CD14-positive monocyte (primary cell): ENCODE measurements at regions not wholly inside any gene's neighbourhood (a gene's known extent, or its start where the extent isn't known, plus 50 kb on each side); places are given as distances from the start of the nearest gene placed in this dataset.
"Not testable (repeated sequence)": the region's sequence is repeated elsewhere in the genome, so short reads cannot be mapped to it uniquely, and the experiment has no call there.

Source experiments
- DNase-seq, 3 donors: peaks; one replicate each; pipeline ENCODE4 v3.0.0-alpha.2; 2011 to 2022
- H2AFZ ChIP-seq: 2 replicates; pipeline ENCODE4 v1.6.0; 2012; ENCODE audit warnings: mild to moderate bottlenecking, low read depth, low read length, inconsistent platforms; ENCODE audit not compliant: insufficient read depth, poor library complexity, severe bottlenecking
- H3K27ac ChIP-seq, 2 donors: 1 replicate in 1 of 2; 2 replicates in 1 of 2; pipeline ENCODE4 v1.5.1; 2012 to 2013; ENCODE audit warnings: low read length in 2 of 2, control low read depth in 1 of 2, inconsistent platforms in 1 of 2, low read depth in 1 of 2, mild to moderate bottlenecking in 1 of 2
- H3K27me3 ChIP-seq, 2 donors: one replicate each; pipeline versions ENCODE4 v1.6.0 to v1.6.1; 2011 to 2013; ENCODE audit warnings: low read length in 2 of 2; ENCODE audit not compliant: control insufficient read depth in 2 of 2, insufficient read depth in 2 of 2
- H3K36me3 ChIP-seq, 2 donors: replicated peaks in 1 of 2; 1 replicate in 1 of 2; 2 replicates in 1 of 2; pipeline versions ENCODE4 v1.5.1 to v1.6.1; 2012 to 2013; ENCODE audit warnings: low read length in 2 of 2, control low read depth in 1 of 2, inconsistent platforms in 1 of 2, mild to moderate bottlenecking in 1 of 2; ENCODE audit not compliant: insufficient read depth in 2 of 2, control insufficient read depth in 1 of 2
- H3K4me1 ChIP-seq, 2 donors: 1 replicate in 1 of 2; 2 replicates in 1 of 2; pipeline versions ENCODE4 v1.5.1 to v1.6.1; 2012 to 2013; ENCODE audit warnings: low read length in 2 of 2, control low read depth in 1 of 2, inconsistent platforms in 1 of 2, mild to moderate bottlenecking in 1 of 2, moderate library complexity in 1 of 2; ENCODE audit not compliant: insufficient read depth in 2 of 2, control insufficient read depth in 1 of 2
- H3K4me2 ChIP-seq: replicated peaks from 2 replicates; pipeline ENCODE3; 2012; ENCODE audit warnings: low read length, moderate library complexity, mild to moderate bottlenecking; ENCODE audit not compliant: poor library complexity, severe bottlenecking; ENCODE audit errors: extremely low read depth
- H3K4me3 ChIP-seq, 3 experiments: fragments of 200-600 bp in 1 of 3; sonication (generic) in 1 of 3; replicated peaks in 1 of 3; 1 replicate in 2 of 3; 2 replicates in 1 of 3; pipeline ENCODE4 v1.5.1; 2011 to 2013; ENCODE audit warnings: low read length in 3 of 3, mild to moderate bottlenecking in 3 of 3, control low read depth in 2 of 3, low read depth in 2 of 3, inconsistent platforms in 1 of 3, moderate library complexity in 1 of 3
- H3K79me2 ChIP-seq: 2 replicates; pipeline ENCODE4 v1.6.0; 2012; ENCODE audit warnings: mild to moderate bottlenecking, control low read depth, inconsistent platforms, low read length, moderate library complexity; ENCODE audit not compliant: insufficient read depth
- H3K9ac ChIP-seq: 2 replicates; pipeline ENCODE4 v1.6.0; 2017; ENCODE audit warnings: low read length, mild to moderate bottlenecking; ENCODE audit not compliant: insufficient read depth, poor library complexity, severe bottlenecking
- H3K9me3 ChIP-seq, 2 donors: replicated peaks in 1 of 2; 1 replicate in 1 of 2; 2 replicates in 1 of 2; pipeline versions ENCODE4 v1.5.1 to v1.6.1; 2012 to 2013; ENCODE audit warnings: low read length in 2 of 2, control low read depth in 1 of 2; ENCODE audit not compliant: control insufficient read depth in 1 of 2, insufficient read depth in 1 of 2
- H4K20me1 ChIP-seq: 2 replicates; pipeline ENCODE4 v1.6.0; 2012; ENCODE audit warnings: mild to moderate bottlenecking, low read length, control low read depth, moderate library complexity; ENCODE audit not compliant: insufficient read depth
- H3K27ac Mint-ChIP-seq, 7 donors: one replicate each; pipeline ENCODE4 v1.8.0; 2020; ENCODE audit warnings: mild to moderate bottlenecking in 7 of 7, mixed read lengths in 7 of 7, moderate library complexity in 6 of 7, inconsistent platforms in 2 of 7
- H3K27me3 Mint-ChIP-seq, 3 donors: one replicate each; pipeline ENCODE4 v1.8.0; 2021 to 2022; ENCODE audit warnings: low read depth in 3 of 3, mild to moderate bottlenecking in 3 of 3, mixed read lengths in 3 of 3, moderate library complexity in 3 of 3, inconsistent platforms in 1 of 3
- H3K36me3 Mint-ChIP-seq, 2 donors: one replicate each; pipeline ENCODE4 v1.8.0; 2020; ENCODE audit warnings: mixed read lengths in 2 of 2, inconsistent platforms in 1 of 2, mild to moderate bottlenecking in 1 of 2
- H3K4me1 Mint-ChIP-seq: one replicate; pipeline ENCODE4 v1.8.0; 2020; ENCODE audit warnings: mild to moderate bottlenecking, mixed read lengths
- H3K4me3 Mint-ChIP-seq, 2 donors: one replicate each; pipeline ENCODE4 v1.8.0; 2020; ENCODE audit warnings: mild to moderate bottlenecking in 2 of 2, mixed read lengths in 2 of 2, moderate library complexity in 1 of 2
- H3K9me3 Mint-ChIP-seq, 7 donors: one replicate each; pipeline ENCODE4 v1.8.0; 2020 to 2022; ENCODE audit warnings: mixed read lengths in 7 of 7, mild to moderate bottlenecking in 6 of 7, moderate library complexity in 6 of 7, inconsistent platforms in 2 of 7
- CTCF ChIP-seq: fragments of 200-600 bp; IDR thresholded peaks from one replicate; pipeline ENCODE4 v1.8.0; 2022; ENCODE audit warnings: antibody characterized with exemption, mild to moderate bottlenecking
- WGBS: methylation state at CpG from one replicate; pipeline ENCODE4 v1.1.5; 2013; ENCODE audit warnings: missing lambda C conversion rate; ENCODE audit not compliant: insufficient coverage; 5-methylcytosine and 5-hydroxymethylcytosine counted together
- intact Hi-C, 2 donors: fragments of 100-400 bp; cut with micrococcal nuclease; formaldehyde crosslinking; loops; one replicate each; pipeline versions ENCODE4 v1.15.0 to v1.15.1; 2023

GRCh38 chrX:52265713-52266112, 81.0 kb downstream of the MAGED4 start:
- TF ChIP-seq CTCF, result no peak
- no peaks in the 10 kb centered on the region for H3K79me2 ChIP-seq
- H3K4me1 ChIP-seq, result peaks cover 6 to 12% of the 10 kb centered on the region in 2 donors
- no CpG with 5 or more reads among the region's 4 CpGs for WGBS
- no peak overlapping the region for H3K9ac ChIP-seq
- Mint-ChIP-seq H3K27me3 (peaks cover 2 to 6% (median 5%) of the 10 kb centered on the region in 3 donors), H3K4me1 (peaks cover 8% of the 10 kb centered on the region), H3K27ac (no peak overlapping the region), H3K9me3 (no peaks in the 10 kb centered on the region), H3K4me3 (no peak overlapping the region), H3K36me3 (no peaks in the 10 kb centered on the region)
- no peaks in the 10 kb centered on the region for H3K36me3 ChIP-seq
- H3K27ac ChIP-seq, result no peak overlapping the region
- H3K9me3 ChIP-seq, result no peaks in the 10 kb centered on the region
- no peaks in the 10 kb centered on the region for H4K20me1 ChIP-seq
- DNase-seq, result no peak
- no peak overlapping the region for H2AFZ ChIP-seq
- intact Hi-C loops, result no loop called here
- peaks cover 0 to 3% of the 10 kb centered on the region in 2 donors for H3K27me3 ChIP-seq
- H3K4me3 ChIP-seq, result no peak overlapping the region
- H3K4me2 ChIP-seq, result no peak overlapping the region

DNA sequence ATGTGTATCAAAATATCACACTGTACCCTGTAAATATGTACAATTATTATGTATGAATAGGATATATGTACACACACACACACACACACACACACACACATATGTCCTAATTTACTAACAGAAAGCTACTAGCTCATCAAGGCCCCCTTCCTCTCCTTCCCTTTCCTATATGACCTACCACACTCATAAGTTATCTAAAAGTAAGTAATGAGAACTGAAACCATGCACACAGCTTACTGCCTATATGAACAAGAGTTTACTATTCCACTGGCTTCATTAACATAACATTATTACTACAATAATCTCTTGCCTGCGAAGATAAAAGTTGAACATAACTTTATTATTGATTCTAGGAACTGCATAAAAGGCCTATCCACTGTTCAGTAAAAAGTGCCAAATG, 83.8 kb downstream of the MAGED4 start:
- H3K36me3 Mint-ChIP-seq, H3K27me3 Mint-ChIP-seq, H2AFZ ChIP-seq, H3K27me3 ChIP-seq, H3K36me3 ChIP-seq, intact Hi-C loops, H4K20me1 ChIP-seq, H3K27ac ChIP-seq, H3K4me3 ChIP-seq, H3K9me3 ChIP-seq, H3K9ac ChIP-seq, H3K4me1 ChIP-seq, H3K9me3 Mint-ChIP-seq, DNase-seq, H3K4me2 ChIP-seq, H3K4me1 Mint-ChIP-seq, H3K4me3 Mint-ChIP-seq, H3K27ac Mint-ChIP-seq, H3K79me2 ChIP-seq: not testable (repeated sequence)
- no CpG with 5 or more reads among the region's 1 CpG for WGBS
